ENCODE measurements at regions not wholly inside any gene's neighbourhood (a gene's known extent, or its start where the extent isn't known, plus 50 kb on each side); places are given as distances from the start of the nearest gene placed in this dataset.

- Histone ChIP-seq H2BK120ac (replicated peaks; ENCODE audit: low read depth, low read length) (no peak overlapping the region), H3K56ac (replicated peaks; ENCODE audit: insufficient read length, low read depth, low read length) (no peak overlapping the region), H4K8ac (ENCODE audit: extremely low read depth, insufficient read depth, low read length) (no peak overlapping the region), H2BK20ac (ENCODE audit: low read length) (no peak overlapping the region), H4K91ac (replicated peaks; ENCODE audit: insufficient read length, low read length) (no peak overlapping the region), H3K23me2 (ENCODE audit: low read depth, low read length) (no peaks in the 10 kb centered on the region), H2BK5ac (ENCODE audit: low read depth, low read length) (no peak overlapping the region), H3K27me3 (replicated peaks in 1 of 4; ENCODE audit: control insufficient read depth in 3 of 4, extremely low read depth in 1 of 4, insufficient read depth in 3 of 4, low read length in 3 of 4) (no peaks in the 10 kb centered on the region), H2AFZ (ENCODE audit: low read length) (no peak overlapping the region), H3K27ac (ENCODE audit: low read depth, low read length) (no peak overlapping the region), H2BK12ac (ENCODE audit: low read depth, low read length) (no peak overlapping the region), H3K79me2 (ENCODE audit: control insufficient read depth in 1 of 2, insufficient read depth in 2 of 2, low read length in 2 of 2) (no peaks in the 10 kb centered on the region), H3K9ac (replicated peaks in 1 of 4; ENCODE audit: extremely low read depth in 1 of 4, low read depth in 3 of 4, low read length in 3 of 4) (no peak overlapping the region), H2AK5ac (ENCODE audit: low read depth, low read length) (no peak overlapping the region), H4K20me1 (replicated peaks in 1 of 2; ENCODE audit: control insufficient read depth in 1 of 2, insufficient read depth in 2 of 2, low read length in 2 of 2) (no peaks in the 10 kb centered on the region), H3K4me2 (ENCODE audit: insufficient read depth in 1 of 2, low read depth in 2 of 2, low read length in 2 of 2) (no peak overlapping the region), H3K9me3 (ENCODE audit: insufficient read depth in 2 of 2, low read depth in 1 of 2, low read length in 1 of 2) (no peaks in the 10 kb centered on the region), H3K36me3 (ENCODE audit: control insufficient read depth in 2 of 4, insufficient read depth in 4 of 4, low read length in 3 of 4) (no peaks in the 10 kb centered on the region), H3K4me1 (replicated peaks in 1 of 4; ENCODE audit: control insufficient read depth in 3 of 4, insufficient read depth in 4 of 4, low read length in 3 of 4) (no peaks in the 10 kb centered on the region), H3K18ac (ENCODE audit: extremely low read depth, low read length) (no peak overlapping the region), H3K14ac (ENCODE audit: insufficient read length) (no peak overlapping the region), H2BK15ac (ENCODE audit: low read length) (no peak overlapping the region), H3K4ac (replicated peaks; ENCODE audit: insufficient read length, low read depth, low read length) (no peak overlapping the region), H3K79me1 (ENCODE audit: low read depth, low read length) (no peaks in the 10 kb centered on the region), H3K23ac (ENCODE audit: insufficient read length) (no peak overlapping the region), H4K5ac (ENCODE audit: insufficient read length, low read depth, low read length) (no peak overlapping the region), H3K4me3 (ENCODE audit: extremely low read depth in 1 of 4, insufficient read depth in 2 of 4, low read depth in 3 of 4, low read length in 4 of 4) (no peak overlapping the region)
- WGBS, 2 experiments (ENCODE audit: extremely low coverage in 1 of 2, insufficient coverage in 1 of 2, insufficient read length in 1 of 2, insufficient replicate concordance in 2 of 2, low coverage in 1 of 2, low lambda C conversion rate in 2 of 2, missing lambda C conversion rate in 1 of 2) = 95% methylated on average over 7 of the region's 9 CpGs; no CpG with 5 or more reads in 1 of the 2 experiments
- DNase-seq (ENCODE audit: low read depth in 1 of 2, low spot score in 2 of 2) (no peak), FAIRE-seq (no peak)
- ChIA-PET CTCF (ENCODE audit: partially characterized antibody) (interaction anchor here (1.0 kb wide), 1 partner anchor 85 kb away, joined by 4 read pairs; no protein-coding TSS in a partner anchor), POLR2A (ENCODE audit: partially characterized antibody) (no interaction called here)
- no peak for TF ChIP-seq SUZ12 (IDR thresholded peaks at IDR 0.05; ENCODE audit: low read length)
- TF ChIP-seq SIN3A (conservative IDR thresholded peaks at IDR 0.05 in 1 of 2, IDR thresholded peaks at IDR 0.05 in 1 of 2; ENCODE audit: low read depth in 1 of 2, low read length in 2 of 2) = no peak
- no peak for TF ChIP-seq SIRT6 (IDR thresholded peaks at IDR 0.05; ENCODE audit: low read length)
- TF ChIP-seq HDAC6 (IDR thresholded peaks at IDR 0.05; ENCODE audit: low read depth, low read length) = no peak
- no peak for TF ChIP-seq FOSL1 (IDR thresholded peaks at IDR 0.05; ENCODE audit: insufficient read depth, low read depth, low read length)
- no peak for TF ChIP-seq ATF3 (IDR thresholded peaks at IDR 0.05; ENCODE audit: insufficient read depth, low read depth, low read length)
- TF ChIP-seq MAX (IDR thresholded peaks at IDR 0.05) = no peak
- no peak for TF ChIP-seq BRCA1 (IDR thresholded peaks at IDR 0.05; ENCODE audit: low read depth, low read length)
- TF ChIP-seq, protein P1, sequence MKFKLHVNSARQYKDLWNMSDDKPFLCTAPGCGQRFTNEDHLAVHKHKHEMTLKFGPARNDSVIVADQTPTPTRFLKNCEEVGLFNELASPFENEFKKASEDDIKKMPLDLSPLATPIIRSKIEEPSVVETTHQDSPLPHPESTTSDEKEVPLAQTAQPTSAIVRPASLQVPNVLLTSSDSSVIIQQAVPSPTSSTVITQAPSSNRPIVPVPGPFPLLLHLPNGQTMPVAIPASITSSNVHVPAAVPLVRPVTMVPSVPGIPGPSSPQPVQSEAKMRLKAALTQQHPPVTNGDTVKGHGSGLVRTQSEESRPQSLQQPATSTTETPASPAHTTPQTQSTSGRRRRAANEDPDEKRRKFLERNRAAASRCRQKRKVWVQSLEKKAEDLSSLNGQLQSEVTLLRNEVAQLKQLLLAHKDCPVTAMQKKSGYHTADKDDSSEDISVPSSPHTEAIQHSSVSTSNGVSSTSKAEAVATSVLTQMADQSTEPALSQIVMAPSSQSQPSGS (IDR thresholded peaks at IDR 0.05; ENCODE audit: low read length) = no peak
- no peak for TF ChIP-seq CHD1 (IDR thresholded peaks at IDR 0.05; ENCODE audit: low read depth, low read length)
- TF ChIP-seq SP4 (IDR thresholded peaks at IDR 0.05; ENCODE audit: low read length) = no peak
Observed at GRCh38 chr15:95295896-95296625, 1034.4 kb upstream of the NR2F2 start.

Data from H1 (cell line).